H9 (cell line): ENCODE measurements at regions not wholly inside any gene's neighbourhood (a gene's known extent, or its start where the extent isn't known, plus 50 kb on each side); places are given as distances from the start of the nearest gene placed in this dataset.

Experiments
- DNase-seq: peaks from one replicate; pipeline ENCODE4 v3.0.0-alpha.2; 2017
- H2AFZ ChIP-seq: one replicate; pipeline ENCODE4 v1.6.1; 2013; ENCODE audit warnings: mild to moderate bottlenecking, low read length, control low read depth, moderate library complexity
- H2AK5ac ChIP-seq: 2 replicates; pipeline ENCODE4 v1.6.1; 2013; ENCODE audit warnings: low read length, control low read depth, mixed read lengths; ENCODE audit not compliant: insufficient read length
- H2BK120ac ChIP-seq: one replicate; pipeline ENCODE4 v1.6.1; 2013; ENCODE audit warnings: low read depth, mild to moderate bottlenecking, low read length, control low read depth, inconsistent platforms; ENCODE audit not compliant: poor library complexity, severe bottlenecking
- H2BK12ac ChIP-seq: 2 replicates; pipeline ENCODE4 v1.6.1; 2013; ENCODE audit warnings: low read length, control low read depth, mixed read lengths, low read depth; ENCODE audit not compliant: insufficient read length
- H2BK15ac ChIP-seq: 2 replicates; pipeline ENCODE4 v1.6.1; 2013; ENCODE audit warnings: low read depth, low read length, control low read depth
- H2BK20ac ChIP-seq: one replicate; pipeline ENCODE4 v1.6.1; 2013; ENCODE audit warnings: low read depth, mild to moderate bottlenecking, low read length, control low read depth, inconsistent platforms; ENCODE audit not compliant: poor library complexity, severe bottlenecking
- H2BK5ac ChIP-seq: 2 replicates; pipeline ENCODE4 v1.6.1; 2013; ENCODE audit warnings: low read length, control low read depth, mixed read lengths; ENCODE audit not compliant: insufficient read length
- H3K14ac ChIP-seq: 2 replicates; pipeline ENCODE4 v1.6.1; 2013; ENCODE audit warnings: low read length, control low read depth; ENCODE audit not compliant: insufficient read depth
- H3K18ac ChIP-seq: 2 replicates; pipeline ENCODE4 v1.6.1; 2013; ENCODE audit warnings: low read depth, mild to moderate bottlenecking, mixed read lengths, low read length, control low read depth; ENCODE audit not compliant: insufficient read length
- H3K23ac ChIP-seq: 2 replicates; pipeline ENCODE4 v1.6.1; 2013; ENCODE audit warnings: low read length, control low read depth, mixed read lengths, low read depth; ENCODE audit not compliant: insufficient read length
- H3K23me2 ChIP-seq: 2 replicates; pipeline ENCODE4 v1.6.1; 2013; ENCODE audit warnings: low read depth, mild to moderate bottlenecking, mixed read lengths, low read length, control low read depth; ENCODE audit not compliant: insufficient read length, poor library complexity, severe bottlenecking
- H3K27ac ChIP-seq: 2 replicates; pipeline ENCODE4 v1.5.1; 2013; ENCODE audit warnings: low read length, control low read depth, mixed read lengths, low read depth; ENCODE audit not compliant: insufficient read length
- H3K27me3 ChIP-seq: 2 replicates; pipeline ENCODE4 v1.6.1; 2013; ENCODE audit warnings: low read length, control low read depth, inconsistent platforms; ENCODE audit not compliant: insufficient read depth
- H3K4ac ChIP-seq: 2 replicates; pipeline ENCODE4 v1.6.1; 2013; ENCODE audit warnings: low read depth, mild to moderate bottlenecking, control low read depth, inconsistent platforms, low read length, moderate library complexity
- H3K4me1 ChIP-seq: 2 replicates; pipeline ENCODE4 v1.6.1; 2013; ENCODE audit warnings: low read length, control low read depth, inconsistent platforms; ENCODE audit not compliant: insufficient read depth
- H3K4me2 ChIP-seq: 2 replicates; pipeline ENCODE4 v1.6.1; 2013; ENCODE audit warnings: low read length, control low read depth, mixed read lengths; ENCODE audit not compliant: insufficient read length, insufficient read depth
- H3K56ac ChIP-seq: 2 replicates; pipeline ENCODE4 v1.6.1; 2013; ENCODE audit warnings: low read depth, mild to moderate bottlenecking, mixed read lengths, low read length, control low read depth; ENCODE audit not compliant: insufficient read length
- H3K79me1 ChIP-seq: 2 replicates; pipeline ENCODE4 v1.6.1; 2013; ENCODE audit warnings: low read depth, mild to moderate bottlenecking, moderate library complexity, low read length, control low read depth, inconsistent platforms; ENCODE audit not compliant: insufficient read depth, poor library complexity, severe bottlenecking
- H3K79me2 ChIP-seq: 2 replicates; pipeline ENCODE4 v1.6.1; 2013; ENCODE audit warnings: low read length, control low read depth, inconsistent platforms; ENCODE audit not compliant: insufficient read depth
- H3K9ac ChIP-seq: 2 replicates; pipeline ENCODE4 v1.6.1; 2013; ENCODE audit warnings: low read length, control low read depth, mixed read lengths; ENCODE audit not compliant: insufficient read length; ENCODE audit errors: extremely low read depth
- H3K9me3 ChIP-seq: one replicate; pipeline ENCODE4 v1.6.1; 2013; ENCODE audit warnings: low read depth, low read length, inconsistent platforms; ENCODE audit not compliant: control insufficient read depth
- H3T11ph ChIP-seq: one replicate; pipeline ENCODE4 v1.6.1; 2013; ENCODE audit warnings: mild to moderate bottlenecking, low read length, control low read depth, inconsistent platforms
- H4K20me1 ChIP-seq: one replicate; pipeline ENCODE4 v1.6.1; 2013; ENCODE audit not compliant: control insufficient read depth, insufficient read length, insufficient read depth
- H4K5ac ChIP-seq: 2 replicates; pipeline ENCODE4 v1.6.1; 2013; ENCODE audit warnings: low read depth, mild to moderate bottlenecking, mixed read lengths, low read length, control low read depth; ENCODE audit not compliant: insufficient read length
- H4K8ac ChIP-seq: replicated peaks from 2 replicates; pipeline ENCODE4 v1.6.1; 2013; ENCODE audit warnings: low read length, control low read depth, mixed read lengths, low read depth; ENCODE audit not compliant: insufficient read length
- H4K91ac ChIP-seq: 2 replicates; pipeline ENCODE4 v1.6.1; 2013; ENCODE audit warnings: low read depth, mild to moderate bottlenecking, moderate library complexity, mixed read lengths, low read length, control low read depth; ENCODE audit not compliant: insufficient read length
- H3K27ac Mint-ChIP-seq, 3 experiments: 2 replicates in 2 of 3; 3 replicates in 1 of 3; pipeline ENCODE4 v1.8.0; 2020 to 2021; ENCODE audit warnings: mixed read lengths in 3 of 3, mild to moderate bottlenecking in 1 of 3, moderate library complexity in 1 of 3
- H3K27me3 Mint-ChIP-seq: 2 replicates; pipeline ENCODE4 v1.8.0; 2021; ENCODE audit warnings: low read depth, mild to moderate bottlenecking, moderate library complexity, mixed read lengths
- H3K36me3 Mint-ChIP-seq, 3 experiments: 2 replicates in 2 of 3; 3 replicates in 1 of 3; pipeline ENCODE4 v1.8.0; 2020 to 2021; ENCODE audit warnings: low read depth in 3 of 3, mixed read lengths in 3 of 3; ENCODE audit not compliant: insufficient read depth in 1 of 3
- H3K4me1 Mint-ChIP-seq, 2 experiments: 2 replicates each; pipeline ENCODE4 v1.8.0; 2020; ENCODE audit warnings: mixed read lengths in 2 of 2
- H3K4me3 Mint-ChIP-seq, 2 experiments: 2 replicates in 1 of 2; 3 replicates in 1 of 2; pipeline ENCODE4 v1.8.0; 2020 to 2021; ENCODE audit warnings: mild to moderate bottlenecking in 2 of 2, mixed read lengths in 2 of 2, moderate library complexity in 1 of 2
- H3K9me3 Mint-ChIP-seq, 2 experiments: 2 replicates in 1 of 2; 3 replicates in 1 of 2; pipeline ENCODE4 v1.8.0; 2020; ENCODE audit warnings: mild to moderate bottlenecking in 2 of 2, mixed read lengths in 2 of 2, moderate library complexity in 1 of 2
- WGBS: extraction: QIAGEN DNeasy Blood & Tissue Kit; methylation state at CpG from one replicate; pipeline ENCODE4 v1.1.7; 2013; ENCODE audit warnings: missing lambda C conversion rate, low lambda C conversion rate, mixed read lengths; ENCODE audit not compliant: insufficient read length; ENCODE audit errors: extremely low coverage; 5-methylcytosine and 5-hydroxymethylcytosine counted together
- TF ChIP-seq, protein P1 (sequence below): fragments of 200-600 bp; sonication (generic); conservative IDR thresholded peaks from 3 replicates; pipeline ENCODE4 v1.8.0; 2021; ENCODE audit warnings: antibody characterized with exemption, mild to moderate bottlenecking

GRCh38 chr12:118650586-118650960 lies 274.2 kb downstream of the SUDS3 start:
- Histone ChIP-seq H3K23me2 (no peaks in the 10 kb centered on the region), H3K4ac (no peak overlapping the region), H2AFZ (no peak overlapping the region), H3K79me1 (no peaks in the 10 kb centered on the region), H3K79me2 (no peaks in the 10 kb centered on the region), H3T11ph (no peak overlapping the region), H2BK12ac (no peak overlapping the region), H2BK120ac (no peak overlapping the region), H3K27ac (no peak overlapping the region), H2AK5ac (no peak overlapping the region), H3K4me2 (no peak overlapping the region), H2BK5ac (no peak overlapping the region), H3K14ac (no peak overlapping the region), H4K20me1 (no peaks in the 10 kb centered on the region), H3K4me1 (no peaks in the 10 kb centered on the region), H3K9ac (no peak overlapping the region), H2BK20ac (no peak overlapping the region), H3K56ac (no peak overlapping the region), H3K23ac (no peak overlapping the region), H4K5ac (no peak overlapping the region), H3K27me3 (no peaks in the 10 kb centered on the region), H4K91ac (no peak overlapping the region), H3K9me3 (no peaks in the 10 kb centered on the region), H3K18ac (no peak overlapping the region), H2BK15ac (no peak overlapping the region), H4K8ac (no peak overlapping the region)
- no peak overlapping the region for H3K27ac Mint-ChIP-seq
- TF ChIP-seq, protein P1, sequence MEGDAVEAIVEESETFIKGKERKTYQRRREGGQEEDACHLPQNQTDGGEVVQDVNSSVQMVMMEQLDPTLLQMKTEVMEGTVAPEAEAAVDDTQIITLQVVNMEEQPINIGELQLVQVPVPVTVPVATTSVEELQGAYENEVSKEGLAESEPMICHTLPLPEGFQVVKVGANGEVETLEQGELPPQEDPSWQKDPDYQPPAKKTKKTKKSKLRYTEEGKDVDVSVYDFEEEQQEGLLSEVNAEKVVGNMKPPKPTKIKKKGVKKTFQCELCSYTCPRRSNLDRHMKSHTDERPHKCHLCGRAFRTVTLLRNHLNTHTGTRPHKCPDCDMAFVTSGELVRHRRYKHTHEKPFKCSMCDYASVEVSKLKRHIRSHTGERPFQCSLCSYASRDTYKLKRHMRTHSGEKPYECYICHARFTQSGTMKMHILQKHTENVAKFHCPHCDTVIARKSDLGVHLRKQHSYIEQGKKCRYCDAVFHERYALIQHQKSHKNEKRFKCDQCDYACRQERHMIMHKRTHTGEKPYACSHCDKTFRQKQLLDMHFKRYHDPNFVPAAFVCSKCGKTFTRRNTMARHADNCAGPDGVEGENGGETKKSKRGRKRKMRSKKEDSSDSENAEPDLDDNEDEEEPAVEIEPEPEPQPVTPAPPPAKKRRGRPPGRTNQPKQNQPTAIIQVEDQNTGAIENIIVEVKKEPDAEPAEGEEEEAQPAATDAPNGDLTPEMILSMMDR: no peak
- H3K4me3 Mint-ChIP-seq: no peak overlapping the region
- H3K36me3 Mint-ChIP-seq: no peaks in the 10 kb centered on the region; a peak in 1 of 7 replicates
- DNase-seq: no peak
- no CpG with 5 or more reads among the region's 7 CpGs for WGBS
- H3K9me3 Mint-ChIP-seq: no peaks in the 10 kb centered on the region
- H3K4me1 Mint-ChIP-seq: no peaks in the 10 kb centered on the region
- H3K27me3 Mint-ChIP-seq: peaks cover 13% of the 10 kb centered on the region
